Lower leg skin (tissue), 4 donors: ENCODE measurements at regions not wholly inside any gene's neighbourhood (a gene's known extent, or its start where the extent isn't known, plus 50 kb on each side); places are given as distances from the start of the nearest gene placed in this dataset.

Experiments used
- DNase-seq, 2 donors: peaks; one replicate each; pipeline ENCODE4 v3.0.0-alpha.2; 2019; ENCODE audit warnings: low spot score in 2 of 2
- H3K4me3 ChIP-seq: fragments of 200-600 bp; sonication (generic); 2 replicates; pipeline ENCODE4 v1.5.1; 2017; ENCODE audit warnings: mild to moderate bottlenecking, low read depth; ENCODE audit not compliant: poor library complexity, severe bottlenecking
- POLR2A ChIP-seq, 2 donors: fragments of 450-650 bp; IDR thresholded peaks; one replicate each; pipeline ENCODE4 v1.6.1; 2016 to 2017; ENCODE audit warnings: antibody characterized with exemption in 2 of 2, mild to moderate bottlenecking in 1 of 2, moderate library complexity in 1 of 2
- WGBS, 2 donors: methylation state at CpG; one replicate each; pipeline ENCODE4 v1.1.5; 2018; 5-methylcytosine and 5-hydroxymethylcytosine counted together
- intact Hi-C: fragments of 100-400 bp; cut with DNase I; formaldehyde crosslinking; loops from one replicate; pipeline ENCODE4 v1.15.0; 2023; ENCODE audit warnings: low total_unique reads
- TF ChIP-seq, protein P1 (sequence below), 3 donors: fragments of 450-650 bp; IDR thresholded peaks; one replicate each; pipeline ENCODE4 v1.5.1; 2016; ENCODE audit warnings: antibody characterized with exemption in 3 of 3, mild to moderate bottlenecking in 3 of 3, moderate library complexity in 2 of 3

DNA sequence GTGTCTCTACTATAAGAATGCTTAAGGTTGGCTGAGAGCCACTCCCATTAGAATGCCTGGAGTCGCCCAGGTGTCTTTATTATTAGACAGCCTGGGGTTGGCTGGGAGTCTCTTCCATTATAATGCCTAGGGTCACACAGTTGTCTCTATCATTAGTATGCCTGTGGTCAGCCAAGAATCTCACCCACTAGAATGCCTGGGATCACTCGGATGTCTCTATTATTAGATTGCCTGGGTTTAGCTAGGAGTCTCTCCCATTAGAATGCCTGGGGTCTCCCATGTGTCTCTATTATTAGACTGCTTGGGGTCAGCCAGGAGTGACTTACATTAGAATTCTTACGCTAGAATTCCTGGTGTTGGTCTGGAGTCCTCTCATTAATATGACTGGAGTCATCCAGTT is 2255.3 kb downstream of the TP53TG3F start:
- DNase-seq: peak in 1 of 2 donors; percentile 3
- WGBS, 2 donors: 56 to 66% methylated on average over 3 of the region's 3 CpGs
- intact Hi-C loops: no loop called here
- no peak for TF ChIP-seq POLR2A (IDR thresholded peaks at IDR 0.05)
- TF ChIP-seq, protein P1, sequence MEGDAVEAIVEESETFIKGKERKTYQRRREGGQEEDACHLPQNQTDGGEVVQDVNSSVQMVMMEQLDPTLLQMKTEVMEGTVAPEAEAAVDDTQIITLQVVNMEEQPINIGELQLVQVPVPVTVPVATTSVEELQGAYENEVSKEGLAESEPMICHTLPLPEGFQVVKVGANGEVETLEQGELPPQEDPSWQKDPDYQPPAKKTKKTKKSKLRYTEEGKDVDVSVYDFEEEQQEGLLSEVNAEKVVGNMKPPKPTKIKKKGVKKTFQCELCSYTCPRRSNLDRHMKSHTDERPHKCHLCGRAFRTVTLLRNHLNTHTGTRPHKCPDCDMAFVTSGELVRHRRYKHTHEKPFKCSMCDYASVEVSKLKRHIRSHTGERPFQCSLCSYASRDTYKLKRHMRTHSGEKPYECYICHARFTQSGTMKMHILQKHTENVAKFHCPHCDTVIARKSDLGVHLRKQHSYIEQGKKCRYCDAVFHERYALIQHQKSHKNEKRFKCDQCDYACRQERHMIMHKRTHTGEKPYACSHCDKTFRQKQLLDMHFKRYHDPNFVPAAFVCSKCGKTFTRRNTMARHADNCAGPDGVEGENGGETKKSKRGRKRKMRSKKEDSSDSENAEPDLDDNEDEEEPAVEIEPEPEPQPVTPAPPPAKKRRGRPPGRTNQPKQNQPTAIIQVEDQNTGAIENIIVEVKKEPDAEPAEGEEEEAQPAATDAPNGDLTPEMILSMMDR (IDR thresholded peaks at IDR 0.05): no peak
- no peak overlapping the region for H3K4me3 ChIP-seq

DNA sequence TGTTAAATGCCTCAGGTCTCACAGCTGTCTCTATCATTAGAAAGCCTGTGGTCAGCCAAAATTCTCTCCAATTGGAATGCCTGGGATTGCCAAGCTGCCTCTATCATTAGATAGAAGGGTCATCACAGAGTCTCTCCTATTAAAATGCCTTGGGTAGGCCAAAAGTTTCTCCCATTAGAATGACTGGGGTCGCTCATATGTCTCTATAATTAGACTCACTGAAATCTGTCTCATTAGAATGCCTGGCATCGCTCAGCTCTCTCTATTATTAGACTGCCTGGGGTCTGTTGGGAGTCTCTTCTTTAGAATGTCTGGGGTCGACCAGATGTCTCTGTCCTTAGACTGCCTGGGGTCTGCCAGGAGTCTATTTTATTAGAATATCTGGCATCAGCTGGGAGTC is 2265.1 kb downstream of the TP53TG3F start:
- no peak overlapping the region for H3K4me3 ChIP-seq
- intact Hi-C loops: no loop called here
- 35 to 41% methylated on average over 3 of the region's 3 CpGs for WGBS, 2 donors
- TF ChIP-seq POLR2A (IDR thresholded peaks at IDR 0.05): no peak
- TF ChIP-seq, protein P1 (IDR thresholded peaks at IDR 0.05): no peak
- no peak for DNase-seq

DNA sequence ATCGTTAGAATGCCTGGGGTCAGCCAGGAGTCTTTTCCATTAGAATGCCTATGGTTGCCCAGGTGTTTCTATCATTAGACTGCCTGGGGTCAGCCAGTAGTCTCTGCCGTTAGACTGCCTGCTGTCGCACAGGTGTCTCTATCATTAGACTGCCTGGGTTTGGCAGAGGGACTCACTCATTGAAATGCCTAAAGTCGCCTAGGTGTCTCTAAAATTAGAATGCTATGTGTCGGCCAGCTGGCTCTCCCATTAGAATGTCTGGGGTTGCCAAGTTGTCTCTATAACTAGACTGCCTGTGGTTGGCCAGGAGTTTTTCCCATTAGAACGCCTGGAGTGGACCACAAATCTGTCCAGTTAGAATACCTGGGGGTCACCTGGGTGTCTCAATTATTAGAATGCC is 2266.5 kb downstream of the TP53TG3F start:
- 35 to 63% methylated on average over 6 of the region's 6 CpGs for WGBS, 2 donors
- DNase-seq: no peak
- TF ChIP-seq POLR2A (IDR thresholded peaks at IDR 0.05): no peak
- TF ChIP-seq, protein P1 (IDR thresholded peaks at IDR 0.05): no peak
- H3K4me3 ChIP-seq: no peak overlapping the region
- intact Hi-C loops: no loop called here

DNA sequence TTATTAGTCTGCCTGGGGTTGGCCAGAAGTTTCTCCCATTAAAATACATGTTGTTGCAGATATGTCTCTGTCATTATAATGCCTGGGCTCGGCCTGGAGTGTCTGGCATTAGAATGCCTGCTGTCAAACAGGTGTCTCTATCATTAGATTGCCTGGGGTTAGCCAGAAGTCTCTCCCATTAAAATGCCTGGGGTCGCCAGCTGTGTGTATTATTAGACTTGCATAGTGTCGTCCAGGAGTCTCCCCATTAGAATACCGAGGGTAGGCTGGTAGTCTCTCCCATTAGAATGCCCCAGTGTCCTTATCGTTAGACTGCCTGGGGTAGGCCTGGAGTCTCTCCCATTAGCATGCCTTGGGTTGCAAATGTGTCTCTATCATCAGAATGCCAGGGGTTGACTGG is 2270.8 kb downstream of the TP53TG3F start:
- intact Hi-C loops: no loop called here
- TF ChIP-seq POLR2A (IDR thresholded peaks at IDR 0.05): no peak
- TF ChIP-seq, protein P1 (IDR thresholded peaks at IDR 0.05): no peak
- DNase-seq: peak in 1 of 2 donors; percentile 10
- WGBS, 2 donors: 39 to 53% methylated on average over 5 of the region's 5 CpGs
- H3K4me3 ChIP-seq: no peak overlapping the region

DNA sequence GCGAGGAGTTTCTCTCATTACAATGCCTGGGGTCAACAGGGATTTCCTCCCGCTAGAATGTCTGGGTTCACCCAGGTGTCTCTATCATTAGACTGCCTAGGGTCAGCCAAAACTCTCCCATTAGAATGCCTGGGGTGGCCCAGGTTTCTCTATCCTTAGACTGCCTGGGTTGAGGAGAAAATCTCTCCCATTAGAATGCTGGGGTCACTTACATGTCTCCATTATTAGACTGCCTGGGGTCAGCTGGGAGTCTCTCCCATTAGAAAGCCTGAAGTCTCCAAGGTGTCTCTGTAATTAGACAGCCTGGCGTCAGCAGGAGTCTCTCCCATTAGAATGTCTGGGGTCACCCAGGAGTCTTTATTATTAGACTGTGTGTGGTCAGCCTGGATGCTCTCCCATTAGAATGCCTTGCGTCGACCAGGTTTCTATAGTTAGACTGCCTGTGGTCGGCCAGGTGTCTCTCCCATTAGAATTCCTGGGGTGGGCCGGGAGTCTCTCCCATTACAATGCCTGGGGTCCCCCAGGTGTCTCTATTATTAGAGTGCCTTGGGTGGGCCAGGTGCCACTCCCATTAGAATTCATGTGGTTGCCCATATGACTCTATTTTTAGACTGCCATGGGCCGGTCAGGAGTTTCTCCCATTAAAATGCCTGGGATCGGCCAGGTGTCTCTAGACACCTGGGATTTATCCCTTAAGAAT is 2272.1 kb downstream of the TP53TG3F start:
- H3K4me3 ChIP-seq: no peak overlapping the region
- intact Hi-C loops: no loop called here
- TF ChIP-seq POLR2A (IDR thresholded peaks at IDR 0.05): no peak
- TF ChIP-seq, protein P1 (IDR thresholded peaks at IDR 0.05): no peak
- 82 to 83% methylated on average over 9 of the region's 9 CpGs for WGBS, 2 donors
- peak in 1 of 2 donors; percentile 50 for DNase-seq
